Bone marrow (tissue), 2 donors: ENCODE measurements at regions not wholly inside any gene's neighbourhood (a gene's known extent, or its start where the extent isn't known, plus 50 kb on each side); places are given as distances from the start of the nearest gene placed in this dataset.

Experiments
- DNase-seq, 2 donors: peaks; one replicate each; lab custom pipeline; 2025; lab: John Stamatoyannopoulos, UW

GRCh38 chr4:41359836-41360213 is 103.1 kb downstream of the UCHL1 start:
- no peak for DNase-seq

- DNase-seq = no peak
These were observed 103.6 kb downstream of the UCHL1 start for GRCh38 chr4:41360214-41360920.

- no peak for DNase-seq
These were observed 104.4 kb downstream of the UCHL1 start for GRCh38 chr4:41360921-41361793.

- no peak for DNase-seq
These were observed 105.2 kb downstream of the UCHL1 start for GRCh38 chr4:41361794-41362526.

DNA sequence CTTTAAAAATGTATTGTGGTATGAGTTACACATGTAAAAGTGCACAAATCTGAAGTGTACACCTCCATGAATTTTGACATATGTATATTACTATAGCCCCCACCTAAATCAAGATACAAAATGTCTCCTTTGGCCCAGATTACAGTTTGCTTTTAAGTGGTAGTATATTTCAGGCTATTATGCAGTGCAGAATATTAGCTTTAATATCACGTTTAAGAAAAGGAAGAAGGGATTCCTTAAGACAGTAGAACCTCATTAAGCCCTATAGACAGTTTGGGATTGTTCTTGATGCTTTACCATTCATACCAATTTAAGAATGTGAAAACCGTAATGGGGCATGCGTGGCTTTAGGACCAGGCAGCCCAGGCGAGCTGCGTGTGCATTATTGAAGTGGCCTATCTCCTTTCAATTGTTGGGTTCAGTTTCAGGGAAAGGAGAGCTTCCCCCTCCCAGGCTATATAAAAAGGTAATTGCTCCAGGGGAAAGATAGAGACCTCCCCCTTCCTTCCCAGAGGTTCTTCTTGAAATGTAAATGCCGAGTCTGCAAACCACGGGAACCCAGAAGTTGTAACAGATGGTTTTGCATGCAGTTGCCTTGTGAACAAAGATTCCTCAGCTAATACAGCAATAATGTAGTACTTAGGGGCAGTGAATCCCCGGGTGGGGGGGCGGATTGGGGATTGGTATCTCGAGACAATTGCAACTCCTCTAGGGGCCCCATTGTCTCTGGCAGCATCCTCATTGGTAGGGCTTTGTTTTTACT is 106.1 kb downstream of the UCHL1 start:
- no peak for DNase-seq

DNA sequence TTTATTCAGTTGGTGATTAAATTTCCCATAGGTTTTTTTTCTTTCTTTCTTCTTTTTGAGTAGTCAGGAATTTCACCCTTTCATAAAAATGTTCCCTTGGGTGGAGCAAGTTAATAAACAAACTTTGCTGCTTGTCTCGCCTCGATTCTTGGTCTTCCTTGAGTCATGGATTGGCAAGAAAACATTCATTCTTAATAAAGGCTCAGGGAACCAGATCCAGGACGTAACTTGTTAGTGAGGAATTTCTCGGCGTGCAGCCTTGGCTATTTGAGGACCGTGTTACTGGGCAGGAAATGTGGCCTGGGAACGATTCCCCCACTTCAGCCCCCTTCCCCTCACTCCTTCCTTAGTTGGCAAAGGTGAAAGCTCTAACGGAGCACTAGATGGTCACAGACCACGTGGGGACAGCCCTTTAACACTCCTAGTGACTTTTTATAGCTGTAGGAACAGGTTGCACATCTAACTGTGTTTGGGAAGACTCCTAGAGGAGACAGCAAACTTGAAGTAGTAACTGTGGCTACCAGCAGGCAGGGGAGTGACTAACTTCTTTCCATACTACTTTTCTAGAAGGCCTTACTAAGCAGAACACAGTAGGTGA is 106.8 kb downstream of the UCHL1 start:
- no peak for DNase-seq

DNA sequence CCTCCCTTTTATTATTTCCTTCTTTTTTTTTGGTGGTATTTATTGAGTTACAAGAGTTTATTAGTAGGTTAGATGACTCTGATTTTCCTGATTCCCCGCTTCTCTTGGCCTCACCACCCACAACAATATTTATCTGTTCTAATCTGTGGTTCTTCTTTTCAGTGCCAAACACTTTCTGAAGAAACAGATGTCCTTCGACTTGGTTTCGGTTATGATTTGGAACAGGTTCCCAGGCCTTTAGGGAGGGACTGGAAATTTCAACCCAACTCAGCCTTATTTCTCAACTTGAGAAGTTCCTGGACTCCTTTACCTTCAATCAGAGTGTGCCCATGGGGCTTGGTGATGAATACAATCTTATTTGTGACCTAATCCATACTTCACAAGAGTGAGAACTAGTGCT is 108.1 kb downstream of the UCHL1 start:
- no peak for DNase-seq

- no peak for DNase-seq
These were observed 109.0 kb downstream of the UCHL1 start for GRCh38 chr4:41365681-41366080.

GRCh38 chr4:41366911-41367517 is 110.3 kb downstream of the UCHL1 start:
- DNase-seq = no peak

GRCh38 chr4:41369680-41370079 is 113.0 kb downstream of the UCHL1 start:
- no peak for DNase-seq

DNA sequence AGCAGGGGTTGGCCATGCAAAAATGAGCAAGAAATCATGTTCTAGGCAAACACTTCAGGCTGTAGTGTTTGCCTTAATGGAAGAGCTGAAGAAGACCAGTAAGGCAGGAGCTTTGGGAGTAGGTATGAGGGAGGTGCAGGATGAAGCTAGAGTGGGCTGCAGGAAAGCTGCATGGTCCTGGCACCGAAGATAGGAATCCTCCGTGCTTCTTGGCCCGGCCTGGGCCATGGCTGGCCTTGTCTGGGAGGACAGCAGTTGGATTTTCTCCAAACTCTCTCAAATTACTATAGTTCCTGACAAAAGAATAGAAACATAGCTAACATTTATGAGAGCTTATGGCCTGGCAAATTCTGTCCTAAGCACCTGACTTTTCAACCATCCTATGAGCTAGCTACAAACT is 116.5 kb downstream of the UCHL1 start:
- DNase-seq = no peak

- DNase-seq = no peak
These were observed 117.8 kb downstream of the UCHL1 start for GRCh38 chr4:41374490-41374889.

- DNase-seq = no peak
These were observed 118.8 kb downstream of the UCHL1 start for GRCh38 chr4:41375561-41375960.

DNA sequence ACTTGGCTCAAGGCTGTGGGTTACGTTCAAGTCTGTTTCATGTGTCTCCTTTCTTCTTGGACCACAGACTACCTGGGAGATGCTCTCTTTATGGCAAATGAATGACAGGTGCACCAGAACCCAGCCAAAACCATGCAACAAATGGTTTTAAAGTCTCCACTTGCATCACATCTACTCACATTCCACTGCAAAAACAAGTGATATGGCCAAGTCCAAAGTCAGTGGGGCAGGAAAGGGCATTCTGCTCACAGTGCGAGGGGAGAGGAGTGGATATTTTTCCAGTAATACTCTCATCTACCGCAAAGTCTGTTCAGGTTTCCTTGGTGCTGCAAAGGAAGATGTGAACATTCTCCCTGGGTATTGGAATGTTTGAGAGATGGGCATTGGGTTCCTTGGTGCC is 120.5 kb downstream of the UCHL1 start:
- no peak for DNase-seq

DNA sequence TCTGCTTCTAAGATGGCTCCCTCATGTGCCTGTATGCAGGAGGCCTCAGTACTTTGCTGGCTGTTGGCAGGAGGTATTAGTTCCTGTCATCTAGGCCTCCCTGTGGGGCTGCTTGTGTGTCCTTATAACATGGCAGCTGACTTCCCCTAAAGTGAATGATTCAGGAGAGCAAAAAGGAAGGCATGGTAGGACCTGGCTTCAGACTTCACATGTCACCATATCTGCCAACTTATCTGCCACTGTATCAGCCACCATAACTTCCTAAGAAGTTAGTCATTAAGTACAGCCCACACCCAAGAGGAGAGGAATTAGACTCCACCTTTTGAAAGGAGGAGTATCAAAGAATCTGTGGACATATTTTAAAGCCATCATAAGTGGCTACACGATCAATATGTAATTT is 122.5 kb downstream of the UCHL1 start:
- DNase-seq = no peak

DNA sequence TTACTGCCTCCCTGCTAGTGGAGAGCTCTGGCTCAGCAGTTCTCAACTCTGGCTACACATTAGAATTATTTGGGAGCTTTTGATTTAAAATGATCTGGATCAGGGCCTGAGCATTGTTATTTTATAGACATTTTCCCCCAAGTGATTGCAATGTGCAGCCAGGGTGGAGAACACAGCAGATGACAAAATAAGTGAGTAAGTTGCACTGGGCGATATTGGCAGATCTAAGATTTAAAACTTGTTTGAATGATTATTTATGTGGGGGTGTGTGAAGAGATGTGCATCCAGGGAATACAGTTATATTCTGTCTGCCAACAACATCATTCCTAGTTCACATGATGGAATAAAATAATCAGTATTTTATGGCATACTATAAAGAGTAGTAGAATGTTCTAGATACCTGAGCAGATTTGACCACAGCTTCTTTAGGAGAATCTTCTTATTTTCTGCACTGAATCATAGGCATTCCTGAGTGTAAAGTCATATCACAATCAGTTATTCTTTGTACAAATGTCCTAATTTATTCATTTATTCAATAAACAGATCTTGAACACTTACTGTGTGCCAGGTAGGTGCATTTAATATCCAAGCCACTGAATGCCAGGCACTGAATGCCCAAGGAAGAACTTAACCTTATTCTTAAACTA is 123.9 kb downstream of the UCHL1 start:
- DNase-seq = no peak

GRCh38 chr4:41381384-41381783 is 124.7 kb downstream of the UCHL1 start:
- DNase-seq = no peak

DNA sequence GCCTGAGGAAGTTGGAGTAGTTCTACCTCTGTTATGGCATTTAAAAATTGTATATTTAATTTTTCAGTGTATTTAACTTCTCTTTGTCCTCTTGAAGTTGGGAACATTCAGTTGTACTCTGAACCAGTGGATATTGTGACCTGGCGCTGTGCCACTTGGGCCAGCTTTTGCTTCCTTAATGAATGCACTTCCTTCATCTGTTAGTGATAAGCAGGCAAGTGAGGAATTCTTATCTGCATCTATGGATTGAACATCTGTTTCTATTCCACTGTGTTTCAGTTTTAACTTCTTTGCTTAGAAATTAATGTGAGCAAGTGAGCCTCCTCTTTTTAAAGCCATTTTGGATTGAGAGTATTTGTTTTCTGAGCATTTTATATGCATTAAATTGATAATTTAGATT is 128.3 kb downstream of the UCHL1 start:
- no peak for DNase-seq

DNA sequence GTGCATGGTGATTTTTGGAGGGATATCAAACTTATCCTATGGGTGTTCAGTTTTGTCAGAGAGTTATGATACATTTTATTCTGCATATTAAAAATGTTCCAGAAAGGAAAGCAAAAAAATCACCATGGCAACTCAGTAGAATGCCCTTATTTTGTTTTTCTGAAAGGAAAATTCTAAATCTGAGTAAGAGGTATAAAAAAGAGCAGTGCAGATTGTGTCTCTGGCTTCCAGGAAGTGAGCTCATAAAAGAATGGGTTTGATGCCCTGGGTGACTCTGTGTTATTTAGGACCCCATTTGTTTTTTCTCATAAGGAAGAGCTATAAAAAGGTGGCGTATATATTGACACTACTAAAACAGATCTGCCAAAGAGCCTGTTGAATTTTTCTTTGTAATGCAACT is 128.8 kb downstream of the UCHL1 start:
- no peak for DNase-seq

GRCh38 chr4:41388080-41388479 is 131.4 kb downstream of the UCHL1 start:
- DNase-seq = no peak

DNA sequence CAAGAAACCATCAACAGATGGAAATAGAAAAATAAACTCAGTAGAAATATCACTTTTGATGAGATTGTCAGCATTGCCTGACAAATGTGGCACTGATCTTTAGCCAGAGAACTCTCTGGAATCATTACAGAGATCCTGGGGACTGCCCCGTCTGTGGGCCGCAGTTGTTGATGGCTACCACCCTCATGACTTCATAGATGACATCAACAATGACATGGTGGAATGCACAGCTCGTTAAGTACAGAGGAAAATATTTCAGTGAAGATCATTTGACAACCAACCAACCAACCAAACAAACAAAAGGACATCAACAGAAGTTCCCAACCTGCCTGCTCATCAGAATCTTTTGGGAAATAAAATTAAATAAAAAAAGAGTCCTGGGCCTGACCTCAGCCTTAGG is 132.6 kb downstream of the UCHL1 start:
- DNase-seq = no peak
